ENCODE measurements at regions not wholly inside any gene's neighbourhood (a gene's known extent, or its start where the extent isn't known, plus 50 kb on each side); places are given as distances from the start of the nearest gene placed in this dataset.

GRCh38 chr11:27184458-27185312 is 144.1 kb downstream of the BBOX1 start:
- no TSS peak for BruUV-seq (replicated peaks)

DNA sequence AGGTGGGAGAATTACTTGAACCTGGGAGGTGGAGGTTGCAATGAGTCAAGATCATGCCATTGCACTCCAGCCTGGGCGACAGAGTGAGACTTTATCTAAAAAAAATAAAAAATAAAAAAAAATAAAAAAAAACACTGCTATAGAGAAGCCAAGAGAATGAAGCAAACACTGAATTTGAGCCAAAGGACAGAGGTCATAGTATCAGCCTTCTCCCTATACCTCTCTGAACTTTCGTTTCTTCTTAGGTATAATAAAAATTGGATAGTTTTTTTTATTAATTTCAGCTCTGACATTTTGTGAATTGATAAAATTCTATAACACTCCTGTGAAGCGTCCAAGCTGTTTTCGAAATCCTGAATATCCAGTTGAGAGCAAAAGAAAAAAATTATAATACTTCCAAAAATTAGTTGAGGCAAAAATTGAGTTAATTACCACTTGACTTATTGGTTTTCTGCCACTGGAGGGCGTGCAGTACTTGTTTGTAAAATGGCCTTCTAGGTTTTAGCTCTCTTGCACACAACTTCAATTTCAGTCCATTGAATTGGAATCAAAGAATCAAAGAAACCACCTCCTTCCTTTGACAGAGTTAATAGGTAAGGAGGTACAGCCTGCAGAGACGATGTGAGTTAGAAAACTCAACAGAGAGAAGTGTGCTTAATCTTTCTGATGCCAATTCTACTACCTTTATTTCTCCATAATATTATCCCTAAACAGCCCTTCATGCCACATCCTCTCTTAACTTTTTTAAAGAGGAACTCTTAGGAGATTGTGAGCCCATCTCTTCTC is 143.2 kb downstream of the BBOX1 start:
- CTCF ChIA-PET (ENCODE audit: unreplicated experiment): no interaction called here

More at GRCh38 chr11:27184458-27185312, 144.1 kb downstream of the BBOX1 start:
- TF ChIP-seq CTCF (conservative IDR thresholded peaks at IDR 0.05; ENCODE audit: low read length) (no peak), EZH2phosphoT487 (IDR thresholded peaks at IDR 0.05; ENCODE audit: borderline replicate concordance, low read depth, low read length) (no peak)
- no peak overlapping the region for H3K4me3 ChIP-seq (ENCODE audit: low read depth, low read length, poor library complexity, severe bottlenecking)
- intact Hi-C loops (cut with micrococcal nuclease; ENCODE audit: unreplicated experiment): loop anchor here (1.0 kb wide), 2 partner anchors 112 to 302 kb away; no protein-coding TSS in a partner anchor
- no peaks in the 10 kb centered on the region for H3K36me3 ChIP-seq (ENCODE audit: insufficient read depth, low read length)
- H3K79me2 ChIP-seq (ENCODE audit: insufficient read depth, low read depth, low read length): no peaks in the 10 kb centered on the region
- H3K9me2 ChIP-seq (ENCODE audit: insufficient read depth, low read length): no peaks in the 10 kb centered on the region
- no peak overlapping the region for H3K27ac ChIP-seq (ENCODE audit: low read depth, low read length, poor library complexity, severe bottlenecking)
- no peak overlapping the region for H3K4me2 ChIP-seq (ENCODE audit: low read length)
- H4K20me1 ChIP-seq (ENCODE audit: insufficient read depth, low read length): no peaks in the 10 kb centered on the region
- ChIA-PET POLR2A (interaction anchor here (0.6 kb wide), 1 partner anchor 827 kb away, joined by 3 read pairs; no protein-coding TSS in a partner anchor), CTCF (ENCODE audit: unreplicated experiment) (no interaction called here)
- H2AFZ ChIP-seq (ENCODE audit: low read length): no peak overlapping the region
- no peak for DNase-seq (ENCODE audit: low spot score)
- no peaks in the 10 kb centered on the region for H3K9me3 ChIP-seq (ENCODE audit: low read length)
- no peaks in the 10 kb centered on the region for H3K4me1 ChIP-seq (ENCODE audit: insufficient read depth, low read length, poor library complexity, severe bottlenecking)

More for the DNA sequence above, 143.2 kb downstream of the BBOX1 start:
- no peaks in the 10 kb centered on the region for H3K4me1 ChIP-seq (ENCODE audit: insufficient read depth, low read length, poor library complexity, severe bottlenecking)
- H4K20me1 ChIP-seq (ENCODE audit: insufficient read depth, low read length): no peaks in the 10 kb centered on the region
- no TSS peak for BruUV-seq (replicated peaks)
- no peak overlapping the region for H3K4me3 ChIP-seq (ENCODE audit: low read depth, low read length, poor library complexity, severe bottlenecking)
- TF ChIP-seq EZH2phosphoT487 (IDR thresholded peaks at IDR 0.05; ENCODE audit: borderline replicate concordance, low read depth, low read length): no peak
- peak; percentile 88 for TF ChIP-seq CTCF (conservative IDR thresholded peaks at IDR 0.05; ENCODE audit: low read length)
- no peak overlapping the region for H2AFZ ChIP-seq (ENCODE audit: low read length)
- H3K27ac ChIP-seq (ENCODE audit: low read depth, low read length, poor library complexity, severe bottlenecking): no peak overlapping the region
- H3K79me2 ChIP-seq (ENCODE audit: insufficient read depth, low read depth, low read length): no peaks in the 10 kb centered on the region
- POLR2A ChIA-PET: no interaction called here
- no peaks in the 10 kb centered on the region for H3K9me2 ChIP-seq (ENCODE audit: insufficient read depth, low read length)
- intact Hi-C loops (cut with micrococcal nuclease; ENCODE audit: unreplicated experiment): loop anchor here (1.0 kb wide), 2 partner anchors 112 to 302 kb away; no protein-coding TSS in a partner anchor
- peak; percentile 64 for DNase-seq (ENCODE audit: low spot score)
- H3K36me3 ChIP-seq (ENCODE audit: insufficient read depth, low read length): no peaks in the 10 kb centered on the region
- no peak overlapping the region for H3K4me2 ChIP-seq (ENCODE audit: low read length)
- no peaks in the 10 kb centered on the region for H3K9me3 ChIP-seq (ENCODE audit: low read length)

Data from OCI-LY7 (cell line).